Tibial nerve (tissue), 4 donors: ENCODE measurements at regions not wholly inside any gene's neighbourhood (a gene's known extent, or its start where the extent isn't known, plus 50 kb on each side); places are given as distances from the start of the nearest gene placed in this dataset.

ENCODE experiments used
- DNase-seq, 2 donors: peaks; one replicate each; pipeline ENCODE4 v3.0.0-alpha.2; 2019; ENCODE audit warnings: low spot score in 2 of 2
- H3K27ac ChIP-seq, 4 donors: fragments of 200-600 bp; sonication (generic) in 3 of 4; one replicate each; pipeline ENCODE4 v1.5.1; 2017 to 2019; ENCODE audit warnings: mild to moderate bottlenecking in 1 of 4
- H3K27me3 ChIP-seq, 2 donors: fragments of 200-600 bp; sonication (generic) in 1 of 2; one replicate each; pipeline versions ENCODE4 v1.5.1 to v1.6.0; 2017 to 2019
- H3K36me3 ChIP-seq, 3 donors: fragments of 200-600 bp; sonication (generic); one replicate each; pipeline ENCODE4 v1.5.1; 2018 to 2019
- H3K4me1 ChIP-seq, 4 donors: fragments of 200-600 bp; sonication (generic) in 3 of 4; one replicate each; pipeline ENCODE4 v1.5.1; 2017 to 2019
- H3K4me3 ChIP-seq, 4 donors: fragments of 200-600 bp; sonication (generic) in 3 of 4; one replicate each; pipeline ENCODE4 v1.5.1; 2017 to 2019; ENCODE audit warnings: mild to moderate bottlenecking in 1 of 4, moderate library complexity in 1 of 4
- H3K9me3 ChIP-seq, 4 donors: fragments of 200-600 bp; sonication (generic) in 3 of 4; one replicate each; pipeline ENCODE4 v1.5.1; 2017 to 2019
- CTCF ChIP-seq, 5 experiments: fragments of 200-600 bp in 3 of 5; fragments of 450-650 bp in 2 of 5; sonication (generic) in 3 of 5; IDR thresholded peaks; one replicate each; pipeline ENCODE4 v1.5.1; 2016 to 2019; ENCODE audit warnings: antibody characterized with exemption in 5 of 5, mild to moderate bottlenecking in 3 of 5, moderate library complexity in 2 of 5
- EP300 ChIP-seq, 2 donors: sonication (generic); formaldehyde crosslinking; IDR thresholded peaks; one replicate each; pipeline ENCODE4 v1.6.1; 2017; ENCODE audit warnings: antibody characterized with exemption in 2 of 2, mild to moderate bottlenecking in 1 of 2
- POLR2A ChIP-seq, 2 donors: fragments of 450-650 bp; IDR thresholded peaks; one replicate each; pipeline ENCODE4 v1.6.1; 2017; ENCODE audit warnings: antibody characterized with exemption in 2 of 2, mild to moderate bottlenecking in 2 of 2, moderate library complexity in 2 of 2
- WGBS, 2 donors: methylation state at CpG; one replicate each; pipeline ENCODE4 v1.1.5; 2018; 5-methylcytosine and 5-hydroxymethylcytosine counted together

- TF ChIP-seq CTCF (IDR thresholded peaks at IDR 0.05) (peak in 2 of 5 experiments; percentile 9 to 33), EP300 (IDR thresholded peaks at IDR 0.05) (no peak), POLR2A (IDR thresholded peaks at IDR 0.05) (no peak)
- Histone ChIP-seq H3K4me3 (no peak overlapping the region), H3K27me3 (no peaks in the 10 kb centered on the region), H3K4me1 (no peaks in the 10 kb centered on the region), H3K27ac (no peak overlapping the region), H3K9me3 (no peaks in the 10 kb centered on the region), H3K36me3 (no peaks in the 10 kb centered on the region)
- WGBS, 2 donors = 36 to 43% methylated on average over 7 of the region's 7 CpGs
- no peak for DNase-seq
Measured at GRCh38 chr4:111943796-111944203, 201.5 kb upstream of the FAM241A start.

GRCh38 chr4:111945014-111945413 lies 200.2 kb upstream of the FAM241A start:
- no peaks in the 10 kb centered on the region for H3K27me3 ChIP-seq
- WGBS, 2 donors = 61 to 76% methylated on average over 1 of the region's 1 CpG
- no peak overlapping the region for H3K4me3 ChIP-seq
- no peaks in the 10 kb centered on the region for H3K36me3 ChIP-seq
- H3K27ac ChIP-seq = no peak overlapping the region
- TF ChIP-seq CTCF (IDR thresholded peaks at IDR 0.05) (no peak), EP300 (IDR thresholded peaks at IDR 0.05) (no peak), POLR2A (IDR thresholded peaks at IDR 0.05) (no peak)
- no peaks in the 10 kb centered on the region for H3K9me3 ChIP-seq
- no peaks in the 10 kb centered on the region for H3K4me1 ChIP-seq
- no peak for DNase-seq

- 83 to 86% methylated on average over 2 of the region's 2 CpGs for WGBS, 2 donors
- no peak overlapping the region for H3K4me3 ChIP-seq
- no peaks in the 10 kb centered on the region for H3K27me3 ChIP-seq
- no peaks in the 10 kb centered on the region for H3K4me1 ChIP-seq
- H3K9me3 ChIP-seq = peaks cover 0 to 3% (median 0%) of the 10 kb centered on the region in 4 donors
- TF ChIP-seq EP300 (IDR thresholded peaks at IDR 0.05) (no peak), POLR2A (IDR thresholded peaks at IDR 0.05) (no peak), CTCF (IDR thresholded peaks at IDR 0.05) (no peak)
- DNase-seq = no peak
- H3K36me3 ChIP-seq = no peaks in the 10 kb centered on the region
- no peak overlapping the region for H3K27ac ChIP-seq
Measured at GRCh38 chr4:111946800-111947199, 198.5 kb upstream of the FAM241A start.

GRCh38 chr4:111952688-111953087 lies 192.6 kb upstream of the FAM241A start:
- no peaks in the 10 kb centered on the region for H3K27me3 ChIP-seq
- no peaks in the 10 kb centered on the region for H3K4me1 ChIP-seq
- H3K36me3 ChIP-seq = no peaks in the 10 kb centered on the region
- peaks cover 0 to 3% (median 0%) of the 10 kb centered on the region in 4 donors for H3K9me3 ChIP-seq
- DNase-seq = no peak
- no peak overlapping the region for H3K4me3 ChIP-seq
- TF ChIP-seq EP300 (IDR thresholded peaks at IDR 0.05) (no peak), POLR2A (IDR thresholded peaks at IDR 0.05) (no peak), CTCF (IDR thresholded peaks at IDR 0.05) (no peak)
- no peak overlapping the region for H3K27ac ChIP-seq

GRCh38 chr4:111954550-111954949 lies 190.7 kb upstream of the FAM241A start:
- Histone ChIP-seq H3K4me3 (no peak overlapping the region), H3K27me3 (no peaks in the 10 kb centered on the region), H3K27ac (no peak overlapping the region), H3K4me1 (no peaks in the 10 kb centered on the region), H3K9me3 (peaks cover 0 to 3% (median 0%) of the 10 kb centered on the region in 4 donors), H3K36me3 (no peaks in the 10 kb centered on the region)
- no peak for TF ChIP-seq POLR2A (IDR thresholded peaks at IDR 0.05)
- TF ChIP-seq EP300 (IDR thresholded peaks at IDR 0.05) = no peak
- TF ChIP-seq CTCF (IDR thresholded peaks at IDR 0.05) = no peak
- WGBS, 2 donors = 91 to 94% methylated on average over 1 of the region's 1 CpG
- no peak for DNase-seq
